ENCODE measurements at regions not wholly inside any gene's neighbourhood (a gene's known extent, or its start where the extent isn't known, plus 50 kb on each side); places are given as distances from the start of the nearest gene placed in this dataset.

- TF ChIP-seq CTCF (IDR thresholded peaks at IDR 0.05 in 2 of 3, conservative IDR thresholded peaks at IDR 0.05 in 1 of 3; ENCODE audit: insufficient read depth in 2 of 3, low read depth in 1 of 3, low read length in 3 of 3) (no peak), ZHX1 (conservative IDR thresholded peaks at IDR 0.05; ENCODE audit: low read length) (no peak), TEAD1 (CRISPR knock-in tag; IDR thresholded peaks at IDR 0.05) (no peak), ZNF408 (CRISPR knock-in tag; IDR thresholded peaks at IDR 0.05; ENCODE audit: low read depth) (no peak), POLR2AphosphoS5 (IDR thresholded peaks at IDR 0.05; ENCODE audit: control insufficient read depth, insufficient read depth, low read depth, low read length) (no peak), CBX5 (IDR thresholded peaks at IDR 0.05; ENCODE audit: borderline replicate concordance, low read depth) (no peak), FIP1L1 (IDR thresholded peaks at IDR 0.05; ENCODE audit: low read depth, low read length, poor library complexity, severe bottlenecking) (no peak)
These were observed 104.5 kb downstream of the NR2F2 start for GRCh38 chr15:96435022-96435421.

Measured in K562 (cell line).